DOHH2 (cell line): ENCODE measurements at regions not wholly inside any gene's neighbourhood (a gene's known extent, or its start where the extent isn't known, plus 50 kb on each side); places are given as distances from the start of the nearest gene placed in this dataset.

Experiments
- H3F3A ChIP-seq: fragments of 200-600 bp; sonication (generic), shearing (Covaris generic); 2 replicates; pipeline ENCODE4 v1.6.0; 2016; ENCODE audit warnings: antibody characterized with exemption, mild to moderate bottlenecking; ENCODE audit not compliant: control insufficient read depth, insufficient read depth
- H3K27ac ChIP-seq: fragments of 200-600 bp; sonication (generic); 2 replicates; pipeline ENCODE4 v1.5.1; 2014; ENCODE audit warnings: low read depth, mild to moderate bottlenecking, low read length, moderate library complexity
- H3K27me3 ChIP-seq: fragments of 200-600 bp; sonication (generic); 2 replicates; pipeline ENCODE4 v1.6.1; 2014; ENCODE audit warnings: mild to moderate bottlenecking, low read length, mixed read lengths; ENCODE audit not compliant: control insufficient read depth
- H3K36me3 ChIP-seq: fragments of 200-600 bp; sonication (generic); 2 replicates; pipeline ENCODE4 v1.6.1; 2014; ENCODE audit warnings: mild to moderate bottlenecking, low read length, moderate library complexity, mixed read lengths; ENCODE audit not compliant: control insufficient read depth
- H3K4me1 ChIP-seq: fragments of 200-600 bp; sonication (generic); 2 replicates; pipeline ENCODE4 v1.6.1; 2014; ENCODE audit warnings: mild to moderate bottlenecking, low read length, mixed read lengths; ENCODE audit not compliant: control insufficient read depth
- H3K4me2 ChIP-seq: fragments of 200-600 bp; sonication (generic); 2 replicates; pipeline ENCODE4 v1.6.0; 2014; ENCODE audit warnings: mild to moderate bottlenecking, low read length, moderate library complexity
- H3K4me3 ChIP-seq: fragments of 200-600 bp; sonication (generic); 2 replicates; pipeline ENCODE4 v1.5.1; 2014; ENCODE audit warnings: mild to moderate bottlenecking, low read length, mixed read lengths
- H3K79me2 ChIP-seq: fragments of 200-600 bp; sonication (generic); 2 replicates; pipeline ENCODE4 v1.6.1; 2014; ENCODE audit warnings: mild to moderate bottlenecking, low read length, mixed read lengths; ENCODE audit not compliant: control insufficient read depth
- H3K9me2 ChIP-seq: fragments of 200-600 bp; sonication (generic); replicated peaks from 2 replicates; pipeline ENCODE4 v1.6.1; 2014; ENCODE audit warnings: mild to moderate bottlenecking, low read length, mixed read lengths; ENCODE audit not compliant: control insufficient read depth
- H3K9me3 ChIP-seq: fragments of 200-600 bp; sonication (generic); 2 replicates; pipeline ENCODE4 v1.6.1; 2014; ENCODE audit warnings: antibody characterized with exemption, low read length, mixed read lengths; ENCODE audit not compliant: control insufficient read depth, insufficient read depth
- H4K20me1 ChIP-seq: fragments of 200-600 bp; sonication (generic); 2 replicates; pipeline ENCODE4 v1.6.0; 2014; ENCODE audit warnings: low read depth, mild to moderate bottlenecking, antibody characterized with exemption, low read length, moderate library complexity; ENCODE audit not compliant: control insufficient read depth, insufficient read depth
- CTCF ChIP-seq: fragments of 200-600 bp; sonication (generic); IDR thresholded peaks from one replicate; pipeline ENCODE4 v1.5.1; 2014; ENCODE audit warnings: antibody characterized with exemption, mild to moderate bottlenecking, low read depth, low read length; ENCODE audit not compliant: poor library complexity, severe bottlenecking
- EZH2phosphoT487 ChIP-seq: fragments of 200-600 bp; sonication (generic); IDR thresholded peaks from 2 replicates; pipeline ENCODE4 v1.6.1; 2017; ENCODE audit warnings: borderline replicate concordance, mild to moderate bottlenecking, antibody characterized with exemption, low read length, moderate library complexity, mixed read lengths

GRCh38 chr18:2192562-2192961, 378.7 kb downstream of the METTL4 start:
- no peaks in the 10 kb centered on the region for H3K9me2 ChIP-seq
- H3F3A ChIP-seq = no peaks in the 10 kb centered on the region
- no peak overlapping the region for H3K4me3 ChIP-seq
- H3K4me1 ChIP-seq = no peaks in the 10 kb centered on the region
- no peak overlapping the region for H3K4me2 ChIP-seq
- no peaks in the 10 kb centered on the region for H3K27me3 ChIP-seq
- H4K20me1 ChIP-seq = no peaks in the 10 kb centered on the region
- no peak overlapping the region for H3K27ac ChIP-seq
- no peaks in the 10 kb centered on the region for H3K79me2 ChIP-seq
- TF ChIP-seq CTCF (no peak), EZH2phosphoT487 (no peak)
- H3K36me3 ChIP-seq = no peaks in the 10 kb centered on the region
- no peaks in the 10 kb centered on the region for H3K9me3 ChIP-seq

GRCh38 chr18:2197946-2198345, 373.4 kb downstream of the METTL4 start:
- H3K9me2 ChIP-seq = no peaks in the 10 kb centered on the region
- H3K27ac ChIP-seq = no peak overlapping the region
- H3K27me3 ChIP-seq = no peaks in the 10 kb centered on the region
- TF ChIP-seq CTCF (no peak), EZH2phosphoT487 (no peak)
- H3K36me3 ChIP-seq = no peaks in the 10 kb centered on the region
- no peaks in the 10 kb centered on the region for H3K79me2 ChIP-seq
- H3K4me2 ChIP-seq = no peak overlapping the region
- no peak overlapping the region for H3K4me3 ChIP-seq
- no peaks in the 10 kb centered on the region for H3F3A ChIP-seq
- H4K20me1 ChIP-seq = no peaks in the 10 kb centered on the region
- H3K9me3 ChIP-seq = no peaks in the 10 kb centered on the region
- no peaks in the 10 kb centered on the region for H3K4me1 ChIP-seq

GRCh38 chr18:2199060-2199459, 372.2 kb downstream of the METTL4 start:
- H3K9me2 ChIP-seq = no peaks in the 10 kb centered on the region
- H3K79me2 ChIP-seq = no peaks in the 10 kb centered on the region
- no peaks in the 10 kb centered on the region for H3K9me3 ChIP-seq
- no peak overlapping the region for H3K4me3 ChIP-seq
- H3K27ac ChIP-seq = no peak overlapping the region
- no peaks in the 10 kb centered on the region for H3K36me3 ChIP-seq
- H3K4me2 ChIP-seq = no peak overlapping the region
- H3F3A ChIP-seq = no peaks in the 10 kb centered on the region
- H4K20me1 ChIP-seq = no peaks in the 10 kb centered on the region
- TF ChIP-seq EZH2phosphoT487 (no peak), CTCF (no peak)
- no peaks in the 10 kb centered on the region for H3K27me3 ChIP-seq
- H3K4me1 ChIP-seq = no peaks in the 10 kb centered on the region

GRCh38 chr18:2201036-2201600, 370.2 kb downstream of the METTL4 start:
- no peaks in the 10 kb centered on the region for H3F3A ChIP-seq
- H3K4me1 ChIP-seq = no peaks in the 10 kb centered on the region
- no peaks in the 10 kb centered on the region for H3K36me3 ChIP-seq
- H3K9me2 ChIP-seq = no peaks in the 10 kb centered on the region
- no peaks in the 10 kb centered on the region for H3K9me3 ChIP-seq
- H3K27me3 ChIP-seq = no peaks in the 10 kb centered on the region
- no peaks in the 10 kb centered on the region for H3K79me2 ChIP-seq
- H3K4me3 ChIP-seq = no peak overlapping the region
- no peak for TF ChIP-seq CTCF
- no peak for TF ChIP-seq EZH2phosphoT487
- H3K27ac ChIP-seq = no peak overlapping the region
- H3K4me2 ChIP-seq = no peak overlapping the region
- H4K20me1 ChIP-seq = no peaks in the 10 kb centered on the region
